ENCODE measurements at regions not wholly inside any gene's neighbourhood (a gene's known extent, or its start where the extent isn't known, plus 50 kb on each side); places are given as distances from the start of the nearest gene placed in this dataset.
"Not testable (repeated sequence)": the region's sequence is repeated elsewhere in the genome, so short reads cannot be mapped to it uniquely, and the experiment has no call there.

DNA sequence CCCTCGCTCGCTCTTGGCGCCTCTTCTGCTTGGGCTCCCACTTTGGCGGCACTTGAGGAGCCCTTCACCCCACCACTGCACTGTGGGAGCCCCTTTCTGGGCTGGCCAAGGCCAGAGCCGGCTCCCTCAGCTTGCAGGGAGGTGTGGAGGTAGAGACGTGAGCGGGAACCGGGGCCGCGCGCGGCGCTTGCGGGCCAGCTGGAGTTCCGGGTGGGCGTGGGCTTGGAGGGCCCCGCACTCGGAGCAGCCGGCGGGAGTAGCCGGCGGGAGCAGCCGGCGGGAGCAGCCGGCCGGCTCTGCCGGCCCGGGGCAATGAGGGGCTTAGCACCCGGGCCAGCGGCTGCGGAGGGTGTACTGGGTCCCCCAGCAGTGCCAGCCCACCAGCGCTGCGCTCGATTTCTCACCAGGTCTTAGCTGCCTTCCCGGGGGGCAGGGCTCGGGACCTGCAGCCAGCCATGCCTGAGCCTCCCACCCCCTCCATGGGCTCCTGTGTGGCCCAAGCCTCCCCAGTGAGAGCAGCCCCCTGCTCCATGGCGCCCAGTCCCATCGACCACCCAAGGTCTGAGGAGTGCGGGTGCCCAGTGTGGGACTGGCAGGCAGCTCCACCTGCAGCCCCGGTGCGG lies 714.0 kb downstream of the CDH9 start:
- WGBS, 3 donors: 95 to 97% (median 96%) methylated on average over 35 to 41 of the region's 41 CpGs
- not testable (repeated sequence) for DNase-seq, FAIRE-seq

GRCh38 chr5:26323794-26324193 lies 714.6 kb downstream of the CDH9 start:
- no peaks in the 10 kb centered on the region for H3K36me3 ChIP-seq (ENCODE audit: control insufficient read depth in 3 of 3, insufficient read depth in 2 of 3, low read depth in 1 of 3, low read length in 3 of 3)
- peaks cover 0 to 5% of the 10 kb centered on the region in 2 donors for H3K9me3 ChIP-seq (ENCODE audit: control insufficient read depth in 2 of 2, insufficient read depth in 1 of 2, low read depth in 1 of 2, low read length in 1 of 2)
- no peak overlapping the region for H3K27ac ChIP-seq (ENCODE audit: low read depth in 1 of 3, low read length in 2 of 3)
- FAIRE-seq (no peak), DNase-seq (no peak)
- H3K27me3 ChIP-seq (ENCODE audit: control insufficient read depth in 3 of 3, insufficient read depth in 3 of 3, low read length in 3 of 3): no peaks in the 10 kb centered on the region
- WGBS, 3 donors: 92 to 97% (median 93%) methylated on average over 13 of the region's 13 CpGs
- H3K4me1 ChIP-seq (ENCODE audit: control insufficient read depth in 3 of 3, insufficient read depth in 2 of 3, low read depth in 1 of 3, low read length in 2 of 3): no peaks in the 10 kb centered on the region
- H3K4me3 ChIP-seq (ENCODE audit: low read depth in 1 of 3, low read length in 3 of 3): no peak overlapping the region

More for the DNA sequence above, 714.0 kb downstream of the CDH9 start:
- H3K4me3 ChIP-seq (ENCODE audit: low read depth in 1 of 3, low read length in 3 of 3); H3K27me3 ChIP-seq (ENCODE audit: control insufficient read depth in 3 of 3, insufficient read depth in 3 of 3, low read length in 3 of 3); H3K9me3 ChIP-seq (ENCODE audit: control insufficient read depth in 2 of 2, insufficient read depth in 1 of 2, low read depth in 1 of 2, low read length in 1 of 2); H3K27ac ChIP-seq (ENCODE audit: low read depth in 1 of 3, low read length in 2 of 3); H3K4me1 ChIP-seq (ENCODE audit: control insufficient read depth in 3 of 3, insufficient read depth in 2 of 3, low read depth in 1 of 3, low read length in 2 of 3); H3K36me3 ChIP-seq (ENCODE audit: control insufficient read depth in 3 of 3, insufficient read depth in 2 of 3, low read depth in 1 of 3, low read length in 3 of 3): not testable (repeated sequence)

GRCh38 chr5:26321278-26321677 lies 717.1 kb downstream of the CDH9 start:
- Histone ChIP-seq H3K27ac (ENCODE audit: low read depth in 1 of 3, low read length in 2 of 3) (no peak overlapping the region), H3K4me1 (ENCODE audit: control insufficient read depth in 3 of 3, insufficient read depth in 2 of 3, low read depth in 1 of 3, low read length in 2 of 3) (no peaks in the 10 kb centered on the region), H3K27me3 (ENCODE audit: control insufficient read depth in 3 of 3, insufficient read depth in 3 of 3, low read length in 3 of 3) (no peaks in the 10 kb centered on the region), H3K4me3 (ENCODE audit: low read depth in 1 of 3, low read length in 3 of 3) (no peak overlapping the region), H3K9me3 (ENCODE audit: control insufficient read depth in 2 of 2, insufficient read depth in 1 of 2, low read depth in 1 of 2, low read length in 1 of 2) (peaks cover 0 to 5% of the 10 kb centered on the region in 2 donors), H3K36me3 (ENCODE audit: control insufficient read depth in 3 of 3, insufficient read depth in 2 of 3, low read depth in 1 of 3, low read length in 3 of 3) (no peaks in the 10 kb centered on the region)
- FAIRE-seq (no peak), DNase-seq (no peak)
- WGBS, 3 donors: 76 to 79% (median 76%) methylated on average over 2 of the region's 2 CpGs

DNA sequence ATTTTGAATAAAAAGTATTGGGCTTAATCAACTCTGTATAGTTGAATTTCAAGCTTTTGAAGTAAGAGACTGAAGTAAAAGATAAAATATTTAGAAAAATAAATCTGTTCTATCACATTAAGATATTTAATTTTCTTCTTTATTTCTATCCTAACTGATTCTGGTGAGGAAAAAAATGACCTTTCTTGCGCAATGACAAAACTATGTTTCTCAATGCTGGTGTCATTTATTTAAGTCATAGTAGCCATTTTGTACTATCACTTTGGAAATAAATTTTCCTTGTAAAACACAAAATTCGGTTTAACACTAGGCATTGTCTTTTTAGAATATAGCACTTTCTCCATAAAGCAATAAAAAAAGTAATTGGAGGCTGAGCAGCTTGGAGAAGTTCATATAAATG lies 728.0 kb downstream of the CDH9 start:
- Histone ChIP-seq H3K9me3 (ENCODE audit: control insufficient read depth in 2 of 2, insufficient read depth in 1 of 2, low read depth in 1 of 2, low read length in 1 of 2) (no peaks in the 10 kb centered on the region), H3K27ac (ENCODE audit: low read depth in 1 of 3, low read length in 2 of 3) (no peak overlapping the region), H3K27me3 (ENCODE audit: control insufficient read depth in 3 of 3, insufficient read depth in 3 of 3, low read length in 3 of 3) (no peaks in the 10 kb centered on the region), H3K36me3 (ENCODE audit: control insufficient read depth in 3 of 3, insufficient read depth in 2 of 3, low read depth in 1 of 3, low read length in 3 of 3) (no peaks in the 10 kb centered on the region), H3K4me3 (ENCODE audit: low read depth in 1 of 3, low read length in 3 of 3) (no peak overlapping the region), H3K4me1 (ENCODE audit: control insufficient read depth in 3 of 3, insufficient read depth in 2 of 3, low read depth in 1 of 3, low read length in 2 of 3) (no peaks in the 10 kb centered on the region)
- WGBS, 3 donors: 51 to 56% (median 55%) methylated on average over 2 of the region's 2 CpGs
- DNase-seq (no peak), FAIRE-seq (no peak)

DNA sequence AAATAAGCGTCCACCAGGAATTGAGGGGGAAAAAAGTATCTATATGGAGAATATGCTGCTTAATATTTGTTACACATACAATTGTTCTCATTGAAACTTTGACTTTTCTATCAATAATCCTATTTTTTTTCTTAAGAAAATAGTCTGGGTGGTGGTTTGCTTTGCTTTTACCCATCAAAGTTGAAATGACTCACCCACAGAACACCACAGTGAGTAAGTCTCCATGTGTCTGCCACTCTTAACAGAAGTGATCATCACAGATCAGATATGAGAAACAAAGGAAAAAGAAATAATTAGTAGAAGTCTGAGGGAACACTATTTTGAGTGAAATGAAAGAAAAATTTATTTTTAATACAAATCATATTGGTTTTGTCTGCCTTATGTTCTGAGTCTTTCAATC lies 742.8 kb downstream of the CDH9 start:
- Histone ChIP-seq H3K27me3 (ENCODE audit: control insufficient read depth in 3 of 3, insufficient read depth in 3 of 3, low read length in 3 of 3) (no peaks in the 10 kb centered on the region), H3K9me3 (ENCODE audit: control insufficient read depth in 2 of 2, insufficient read depth in 1 of 2, low read depth in 1 of 2, low read length in 1 of 2) (no peaks in the 10 kb centered on the region), H3K4me3 (ENCODE audit: low read depth in 1 of 3, low read length in 3 of 3) (no peak overlapping the region), H3K27ac (ENCODE audit: low read depth in 1 of 3, low read length in 2 of 3) (no peak overlapping the region), H3K4me1 (ENCODE audit: control insufficient read depth in 3 of 3, insufficient read depth in 2 of 3, low read depth in 1 of 3, low read length in 2 of 3) (no peaks in the 10 kb centered on the region), H3K36me3 (ENCODE audit: control insufficient read depth in 3 of 3, insufficient read depth in 2 of 3, low read depth in 1 of 3, low read length in 3 of 3) (no peaks in the 10 kb centered on the region)
- no peak for DNase-seq
- 72 to 82% (median 76%) methylated on average over 1 of the region's 1 CpG for WGBS, 3 donors
- FAIRE-seq: no peak

GRCh38 chr5:26282190-26282589 lies 756.2 kb downstream of the CDH9 start:
- Histone ChIP-seq H3K27ac (ENCODE audit: low read depth in 1 of 3, low read length in 2 of 3) (no peak overlapping the region), H3K4me1 (ENCODE audit: control insufficient read depth in 3 of 3, insufficient read depth in 2 of 3, low read depth in 1 of 3, low read length in 2 of 3) (no peaks in the 10 kb centered on the region), H3K4me3 (ENCODE audit: low read depth in 1 of 3, low read length in 3 of 3) (no peak overlapping the region), H3K36me3 (ENCODE audit: control insufficient read depth in 3 of 3, insufficient read depth in 2 of 3, low read depth in 1 of 3, low read length in 3 of 3) (no peaks in the 10 kb centered on the region), H3K9me3 (ENCODE audit: control insufficient read depth in 2 of 2, insufficient read depth in 1 of 2, low read depth in 1 of 2, low read length in 1 of 2) (peaks cover 0 to 10% of the 10 kb centered on the region in 2 donors), H3K27me3 (ENCODE audit: control insufficient read depth in 3 of 3, insufficient read depth in 3 of 3, low read length in 3 of 3) (no peaks in the 10 kb centered on the region)
- WGBS, 3 donors: 78 to 85% (median 83%) methylated on average over 1 of the region's 1 CpG
- FAIRE-seq (no peak), DNase-seq (no peak)

DNA sequence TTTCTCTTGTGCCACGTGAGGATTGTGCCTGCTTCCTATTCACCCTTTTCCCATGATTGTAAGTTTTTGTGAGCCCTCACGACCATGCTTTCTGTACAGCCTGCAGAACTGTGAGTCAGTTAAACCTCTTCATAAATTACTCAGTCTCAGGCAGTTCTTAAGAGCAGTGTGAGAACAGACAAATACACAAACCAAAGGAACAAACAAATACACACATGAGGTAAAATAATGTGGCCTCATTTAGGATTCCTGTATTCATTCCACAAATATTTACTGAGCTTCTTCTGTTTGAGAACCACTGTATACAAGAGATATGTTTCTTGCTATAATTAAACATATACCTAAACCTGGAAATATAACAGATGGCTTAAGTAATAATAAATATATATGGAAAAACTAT lies 760.3 kb downstream of the CDH9 start:
- Histone ChIP-seq H3K4me1 (ENCODE audit: control insufficient read depth in 3 of 3, insufficient read depth in 2 of 3, low read depth in 1 of 3, low read length in 2 of 3) (no peaks in the 10 kb centered on the region), H3K27me3 (ENCODE audit: control insufficient read depth in 3 of 3, insufficient read depth in 3 of 3, low read length in 3 of 3) (no peaks in the 10 kb centered on the region), H3K9me3 (ENCODE audit: control insufficient read depth in 2 of 2, insufficient read depth in 1 of 2, low read depth in 1 of 2, low read length in 1 of 2) (peaks cover 0 to 3% of the 10 kb centered on the region in 2 donors), H3K27ac (ENCODE audit: low read depth in 1 of 3, low read length in 2 of 3) (no peak overlapping the region), H3K36me3 (ENCODE audit: control insufficient read depth in 3 of 3, insufficient read depth in 2 of 3, low read depth in 1 of 3, low read length in 3 of 3) (no peaks in the 10 kb centered on the region), H3K4me3 (ENCODE audit: low read depth in 1 of 3, low read length in 3 of 3) (no peak overlapping the region)
- 29 to 59% (median 30%) methylated on average over 2 of the region's 2 CpGs for WGBS, 3 donors
- DNase-seq (no peak), FAIRE-seq (no peak)

- DNase-seq (no peak), FAIRE-seq (no peak)
- WGBS, 3 donors: 26 to 42% (median 26%) methylated on average over 1 of the region's 1 CpG
- Histone ChIP-seq H3K36me3 (ENCODE audit: control insufficient read depth in 3 of 3, insufficient read depth in 2 of 3, low read depth in 1 of 3, low read length in 3 of 3) (no peaks in the 10 kb centered on the region), H3K27me3 (ENCODE audit: control insufficient read depth in 3 of 3, insufficient read depth in 3 of 3, low read length in 3 of 3) (no peaks in the 10 kb centered on the region), H3K4me1 (ENCODE audit: control insufficient read depth in 3 of 3, insufficient read depth in 2 of 3, low read depth in 1 of 3, low read length in 2 of 3) (no peaks in the 10 kb centered on the region), H3K4me3 (ENCODE audit: low read depth in 1 of 3, low read length in 3 of 3) (no peak overlapping the region), H3K9me3 (ENCODE audit: control insufficient read depth in 2 of 2, insufficient read depth in 1 of 2, low read depth in 1 of 2, low read length in 1 of 2) (no peaks in the 10 kb centered on the region), H3K27ac (ENCODE audit: low read depth in 1 of 3, low read length in 2 of 3) (no peak overlapping the region)
Measured at GRCh38 chr5:26259081-26259480, 779.3 kb downstream of the CDH9 start.

DNA sequence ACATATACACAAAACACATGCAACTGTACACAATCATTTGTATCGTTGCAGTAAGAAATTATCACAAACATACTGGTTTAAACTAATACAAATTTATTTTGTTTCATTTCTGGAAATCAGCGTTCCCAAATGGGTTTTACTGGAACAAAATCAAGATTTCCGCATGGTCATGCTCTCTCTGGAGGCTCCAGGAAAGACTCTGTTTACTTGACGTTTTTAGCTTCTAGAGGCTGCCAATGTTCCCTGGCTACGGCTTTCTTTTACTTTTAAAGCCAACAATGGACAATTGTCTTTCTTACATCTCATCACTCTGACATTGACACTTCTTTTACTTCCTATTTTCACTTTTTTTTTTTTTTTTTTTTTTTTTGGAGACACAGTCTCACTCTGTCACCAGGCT lies 793.1 kb downstream of the CDH9 start:
- no peaks in the 10 kb centered on the region for H3K36me3 ChIP-seq (ENCODE audit: control insufficient read depth in 3 of 3, insufficient read depth in 2 of 3, low read depth in 1 of 3, low read length in 3 of 3)
- WGBS, 3 donors: 63 to 84% (median 70%) methylated on average over 5 of the region's 5 CpGs
- no peak overlapping the region for H3K27ac ChIP-seq (ENCODE audit: low read depth in 1 of 3, low read length in 2 of 3)
- H3K4me1 ChIP-seq (ENCODE audit: control insufficient read depth in 3 of 3, insufficient read depth in 2 of 3, low read depth in 1 of 3, low read length in 2 of 3): no peaks in the 10 kb centered on the region
- DNase-seq (no peak), FAIRE-seq (no peak)
- H3K27me3 ChIP-seq (ENCODE audit: control insufficient read depth in 3 of 3, insufficient read depth in 3 of 3, low read length in 3 of 3): no peaks in the 10 kb centered on the region
- no peaks in the 10 kb centered on the region for H3K9me3 ChIP-seq (ENCODE audit: control insufficient read depth in 2 of 2, insufficient read depth in 1 of 2, low read depth in 1 of 2, low read length in 1 of 2)
- no peak overlapping the region for H3K4me3 ChIP-seq (ENCODE audit: low read depth in 1 of 3, low read length in 3 of 3)

Measured in small intestine (tissue), 7 donors.